ENCODE measurements at regions not wholly inside any gene's neighbourhood (a gene's known extent, or its start where the extent isn't known, plus 50 kb on each side); places are given as distances from the start of the nearest gene placed in this dataset.

GRCh38 chr20:60168963-60169362, 210.7 kb downstream of the CDH26 start:
- CTCF ChIA-PET, result no interaction called here
- Histone ChIP-seq H4K20me1 (ENCODE audit: low read length) (no peaks in the 10 kb centered on the region), H3K4me2 (ENCODE audit: low read length) (no peak overlapping the region), H2AFZ (ENCODE audit: low read length) (no peak overlapping the region), H3K27ac (ENCODE audit: low read length) (no peak overlapping the region), H3K4me3 (ENCODE audit: low read length) (no peak overlapping the region), H3K9ac (ENCODE audit: low read length) (no peak overlapping the region), H3K27me3 (ENCODE audit: low read length) (peaks cover 46% of the 10 kb centered on the region), H3F3A (ENCODE audit: low read length, unreplicated experiment) (no peaks in the 10 kb centered on the region), H3K9me2 (replicated peaks; ENCODE audit: low read length) (no peaks in the 10 kb centered on the region), H3K4me1 (ENCODE audit: insufficient read depth, low read length) (no peaks in the 10 kb centered on the region), H3K79me2 (ENCODE audit: low read length) (no peaks in the 10 kb centered on the region), H3K36me3 (ENCODE audit: low read depth, low read length) (no peaks in the 10 kb centered on the region), H3K9me3 (ENCODE audit: low read length) (no peaks in the 10 kb centered on the region)
- TF ChIP-seq EZH2phosphoT487 (IDR thresholded peaks at IDR 0.05; ENCODE audit: borderline replicate concordance, low read length), result no peak
- no peak for TF ChIP-seq CTCF (conservative IDR thresholded peaks at IDR 0.05; ENCODE audit: low read depth, low read length)
- TF ChIP-seq EZH2 (IDR thresholded peaks at IDR 0.05; ENCODE audit: low read length, unreplicated experiment), result no peak
- DNase-seq (no peak), ATAC-seq (no peak)
- POLR2A ChIA-PET (ENCODE audit: unreplicated experiment), result no interaction called here
- intact Hi-C loops (cut with micrococcal nuclease), result no loop called here
- no TSS peak for BruUV-seq (replicated peaks)

GRCh38 chr20:60170116-60170515, 211.9 kb downstream of the CDH26 start:
- Histone ChIP-seq H3K9me3 (ENCODE audit: low read length) (no peaks in the 10 kb centered on the region), H3K27ac (ENCODE audit: low read length) (no peak overlapping the region), H4K20me1 (ENCODE audit: low read length) (no peaks in the 10 kb centered on the region), H3K4me3 (ENCODE audit: low read length) (no peak overlapping the region), H3K79me2 (ENCODE audit: low read length) (no peaks in the 10 kb centered on the region), H3K9ac (ENCODE audit: low read length) (no peak overlapping the region), H3K27me3 (ENCODE audit: low read length) (peaks cover 46% of the 10 kb centered on the region), H3K4me2 (ENCODE audit: low read length) (no peak overlapping the region), H3K4me1 (ENCODE audit: insufficient read depth, low read length) (no peaks in the 10 kb centered on the region), H3F3A (ENCODE audit: low read length, unreplicated experiment) (no peaks in the 10 kb centered on the region), H3K36me3 (ENCODE audit: low read depth, low read length) (no peaks in the 10 kb centered on the region), H3K9me2 (replicated peaks; ENCODE audit: low read length) (no peaks in the 10 kb centered on the region), H2AFZ (ENCODE audit: low read length) (no peak overlapping the region)
- intact Hi-C loops (cut with micrococcal nuclease), result no loop called here
- DNase-seq (no peak), ATAC-seq (no peak)
- no peak for TF ChIP-seq CTCF (conservative IDR thresholded peaks at IDR 0.05; ENCODE audit: low read depth, low read length)
- TF ChIP-seq EZH2 (IDR thresholded peaks at IDR 0.05; ENCODE audit: low read length, unreplicated experiment), result no peak
- TF ChIP-seq EZH2phosphoT487 (IDR thresholded peaks at IDR 0.05; ENCODE audit: borderline replicate concordance, low read length), result no peak
- ChIA-PET POLR2A (ENCODE audit: unreplicated experiment) (no interaction called here), CTCF (no interaction called here)
- no TSS peak for BruUV-seq (replicated peaks)

GRCh38 chr20:60171313-60171712, 213.1 kb downstream of the CDH26 start:
- Histone ChIP-seq H3K9me2 (replicated peaks; ENCODE audit: low read length) (no peaks in the 10 kb centered on the region), H3K36me3 (ENCODE audit: low read depth, low read length) (no peaks in the 10 kb centered on the region), H2AFZ (ENCODE audit: low read length) (no peak overlapping the region), H3K27me3 (ENCODE audit: low read length) (peaks cover 36% of the 10 kb centered on the region), H3K79me2 (ENCODE audit: low read length) (no peaks in the 10 kb centered on the region), H3K9ac (ENCODE audit: low read length) (no peak overlapping the region), H3F3A (ENCODE audit: low read length, unreplicated experiment) (no peaks in the 10 kb centered on the region), H3K27ac (ENCODE audit: low read length) (no peak overlapping the region), H3K9me3 (ENCODE audit: low read length) (no peaks in the 10 kb centered on the region), H3K4me2 (ENCODE audit: low read length) (no peak overlapping the region), H3K4me1 (ENCODE audit: insufficient read depth, low read length) (no peaks in the 10 kb centered on the region), H4K20me1 (ENCODE audit: low read length) (no peaks in the 10 kb centered on the region), H3K4me3 (ENCODE audit: low read length) (no peak overlapping the region)
- TF ChIP-seq EZH2 (IDR thresholded peaks at IDR 0.05; ENCODE audit: low read length, unreplicated experiment) (no peak), CTCF (conservative IDR thresholded peaks at IDR 0.05; ENCODE audit: low read depth, low read length) (no peak), EZH2phosphoT487 (IDR thresholded peaks at IDR 0.05; ENCODE audit: borderline replicate concordance, low read length) (no peak)
- POLR2A ChIA-PET (ENCODE audit: unreplicated experiment), result no interaction called here
- CTCF ChIA-PET, result no interaction called here
- DNase-seq (no peak), ATAC-seq (no peak)
- intact Hi-C loops (cut with micrococcal nuclease), result no loop called here
- BruUV-seq (replicated peaks), result no TSS peak
